Ishikawa (cell line): ENCODE measurements at regions not wholly inside any gene's neighbourhood (a gene's known extent, or its start where the extent isn't known, plus 50 kb on each side); places are given as distances from the start of the nearest gene placed in this dataset.

ENCODE experiments used
- CEBPB ChIP-seq: IDR thresholded peaks from 2 replicates; pipeline ENCODE4 v1.6.1; 2012
- CREB1 ChIP-seq: IDR thresholded peaks from 2 replicates; pipeline ENCODE4 v1.6.1; 2012; ENCODE audit warnings: low read depth
- EGR1 ChIP-seq: IDR thresholded peaks from 2 replicates; pipeline ENCODE4 v1.6.1; 2012
- EP300 ChIP-seq: IDR thresholded peaks from 2 replicates; pipeline ENCODE4 v1.6.1; 2012; ENCODE audit warnings: borderline replicate concordance
- FOXM1 ChIP-seq: IDR thresholded peaks from 2 replicates; pipeline ENCODE4 v1.6.1; 2012; ENCODE audit warnings: low read depth, borderline replicate concordance
- MAX ChIP-seq: IDR thresholded peaks from 2 replicates; pipeline ENCODE4 v1.6.1; 2012
- NFIC ChIP-seq: IDR thresholded peaks from 2 replicates; pipeline ENCODE4 v1.6.1; 2012
- RAD21 ChIP-seq: IDR thresholded peaks from 2 replicates; pipeline ENCODE4 v1.6.1; 2012; ENCODE audit warnings: low read depth
- REST ChIP-seq: IDR thresholded peaks from 2 replicates; pipeline ENCODE4 v1.6.1; 2012; ENCODE audit warnings: low read depth, mild to moderate bottlenecking
- TAF1 ChIP-seq: IDR thresholded peaks from 2 replicates; pipeline ENCODE4 v1.6.1; 2012; ENCODE audit warnings: low read depth, mild to moderate bottlenecking
- TCF12 ChIP-seq: IDR thresholded peaks from 2 replicates; pipeline ENCODE4 v1.6.1; 2012; ENCODE audit warnings: low read depth
- TEAD4 ChIP-seq: IDR thresholded peaks from 2 replicates; pipeline ENCODE4 v1.6.1; 2012
- USF1 ChIP-seq: IDR thresholded peaks from 2 replicates; pipeline ENCODE4 v1.6.1; 2012
- YY1 ChIP-seq: IDR thresholded peaks from 2 replicates; pipeline ENCODE4 v1.6.1; 2012; ENCODE audit warnings: low read depth
- ZBTB7A ChIP-seq: IDR thresholded peaks from 2 replicates; pipeline ENCODE4 v1.6.1; 2012; ENCODE audit warnings: low read depth

- TF ChIP-seq TEAD4 (no peak), MAX (no peak), FOXM1 (no peak), TAF1 (no peak)
These were observed 362.7 kb downstream of the CSNK1G3 start for GRCh38 chr5:123874600-123875201.

- no peak for TF ChIP-seq ZBTB7A
- no peak for TF ChIP-seq USF1
- TF ChIP-seq FOXM1 = no peak
- no peak for TF ChIP-seq TEAD4
- no peak for TF ChIP-seq EP300
- TF ChIP-seq RAD21 = no peak
- TF ChIP-seq CREB1 = no peak
- TF ChIP-seq YY1 = no peak
- no peak for TF ChIP-seq CEBPB
- no peak for TF ChIP-seq MAX
- TF ChIP-seq TAF1 = no peak
- TF ChIP-seq NFIC = no peak
- TF ChIP-seq REST = no peak
- no peak for TF ChIP-seq TCF12
- TF ChIP-seq EGR1 = no peak
These were observed 361.9 kb downstream of the CSNK1G3 start for GRCh38 chr5:123873846-123874245.

- TF ChIP-seq TCF12 = no peak
- no peak for TF ChIP-seq EP300
- no peak for TF ChIP-seq NFIC
- no peak for TF ChIP-seq FOXM1
- no peak for TF ChIP-seq CREB1
- no peak for TF ChIP-seq MAX
- TF ChIP-seq EGR1 = no peak
- no peak for TF ChIP-seq CEBPB
These were observed 359.4 kb downstream of the CSNK1G3 start for GRCh38 chr5:123871373-123871772.

GRCh38 chr5:123868881-123869280 lies 356.9 kb downstream of the CSNK1G3 start:
- TF ChIP-seq NFIC (no peak), YY1 (no peak), TCF12 (no peak), USF1 (no peak), TAF1 (no peak), MAX (no peak), EGR1 (no peak), TEAD4 (no peak), RAD21 (no peak), ZBTB7A (no peak), CEBPB (no peak)

- no peak for TF ChIP-seq FOXM1
- TF ChIP-seq EP300 = no peak
- no peak for TF ChIP-seq NFIC
- no peak for TF ChIP-seq EGR1
- no peak for TF ChIP-seq RAD21
- no peak for TF ChIP-seq CEBPB
- no peak for TF ChIP-seq TAF1
- TF ChIP-seq TEAD4 = no peak
- no peak for TF ChIP-seq ZBTB7A
- TF ChIP-seq CREB1 = no peak
- TF ChIP-seq YY1 = no peak
- TF ChIP-seq TCF12 = no peak
- no peak for TF ChIP-seq MAX
- TF ChIP-seq REST = no peak
- no peak for TF ChIP-seq USF1
These were observed 356.3 kb downstream of the CSNK1G3 start for GRCh38 chr5:123868267-123868666.
